Tibial artery (tissue), 4 donors: ENCODE measurements at regions not wholly inside any gene's neighbourhood (a gene's known extent, or its start where the extent isn't known, plus 50 kb on each side); places are given as distances from the start of the nearest gene placed in this dataset.

Experiments
- DNase-seq, 2 donors: peaks; one replicate each; pipeline ENCODE4 v3.0.0-alpha.2; 2019
- H3K27ac ChIP-seq, 2 donors: fragments of 200-600 bp; sonication (generic) in 1 of 2; 1 replicate in 1 of 2; 2 replicates in 1 of 2; pipeline ENCODE4 v1.5.1; 2018 to 2019; ENCODE audit warnings: mild to moderate bottlenecking in 1 of 2
- H3K27me3 ChIP-seq, 2 donors: fragments of 200-600 bp; sonication (generic) in 1 of 2; one replicate each; pipeline versions ENCODE4 v1.5.1 to v1.6.0; 2016 to 2019
- H3K36me3 ChIP-seq, 3 donors: fragments of 200-600 bp; sonication (generic) in 2 of 3; one replicate each; pipeline ENCODE4 v1.5.1; 2016 to 2019; ENCODE audit warnings: mild to moderate bottlenecking in 2 of 3
- H3K4me1 ChIP-seq, 4 donors: fragments of 200-600 bp; sonication (generic) in 2 of 4; 1 replicate in 3 of 4; 2 replicates in 1 of 4; pipeline ENCODE4 v1.5.1; 2016 to 2019
- H3K4me3 ChIP-seq, 2 donors: fragments of 200-600 bp; sonication (generic) in 1 of 2; 1 replicate in 1 of 2; 2 replicates in 1 of 2; pipeline ENCODE4 v1.5.1; 2018 to 2019; ENCODE audit warnings: mild to moderate bottlenecking in 2 of 2
- H3K9me3 ChIP-seq, 3 donors: fragments of 200-600 bp; sonication (generic) in 1 of 3; one replicate each; pipeline ENCODE4 v1.5.1; 2016 to 2019
- CTCF ChIP-seq, 2 experiments: fragments of 200-600 bp in 1 of 2; fragments of 450-650 bp in 1 of 2; IDR thresholded peaks; one replicate each; pipeline ENCODE4 v1.5.1; 2017 to 2019; ENCODE audit warnings: antibody characterized with exemption in 2 of 2, mild to moderate bottlenecking in 1 of 2, moderate library complexity in 1 of 2
- intact Hi-C: fragments of 100-400 bp; cut with DNase I; formaldehyde crosslinking; loops from one replicate; pipeline ENCODE4 v1.15.0; 2023; ENCODE audit warnings: low total_unique reads

GRCh38 chr4:138889216-138889615, 126.4 kb upstream of the NOCT start:
- no peak overlapping the region for H3K27ac ChIP-seq
- DNase-seq, result no peak
- no peak for TF ChIP-seq CTCF (IDR thresholded peaks at IDR 0.05)

GRCh38 chr4:138887741-138888140, 127.8 kb upstream of the NOCT start:
- DNase-seq, result no peak
- intact Hi-C loops, result no loop called here
- Histone ChIP-seq H3K27ac (no peak overlapping the region), H3K4me3 (no peak overlapping the region), H3K36me3 (no peaks in the 10 kb centered on the region), H3K27me3 (no peaks in the 10 kb centered on the region), H3K9me3 (no peaks in the 10 kb centered on the region), H3K4me1 (no peaks in the 10 kb centered on the region)
- TF ChIP-seq CTCF (IDR thresholded peaks at IDR 0.05), result no peak

More at GRCh38 chr4:138889216-138889615, 126.4 kb upstream of the NOCT start:
- Histone ChIP-seq H3K4me1 (no peaks in the 10 kb centered on the region), H3K36me3 (no peaks in the 10 kb centered on the region), H3K4me3 (no peak overlapping the region), H3K27me3 (no peaks in the 10 kb centered on the region), H3K9me3 (no peaks in the 10 kb centered on the region)
- intact Hi-C loops, result no loop called here

- H3K36me3 ChIP-seq, result no peaks in the 10 kb centered on the region
- intact Hi-C loops, result no loop called here
- H3K27ac ChIP-seq, result no peak overlapping the region
- H3K4me1 ChIP-seq, result no peaks in the 10 kb centered on the region
- no peak for TF ChIP-seq CTCF (IDR thresholded peaks at IDR 0.05)
- H3K27me3 ChIP-seq, result no peaks in the 10 kb centered on the region
- H3K9me3 ChIP-seq, result no peaks in the 10 kb centered on the region
- H3K4me3 ChIP-seq, result no peak overlapping the region
- DNase-seq, result no peak
Observed at GRCh38 chr4:138887341-138887740, 128.2 kb upstream of the NOCT start.

- no peak for TF ChIP-seq CTCF (IDR thresholded peaks at IDR 0.05)
- Histone ChIP-seq H3K4me1 (no peaks in the 10 kb centered on the region), H3K9me3 (no peaks in the 10 kb centered on the region), H3K27me3 (no peaks in the 10 kb centered on the region), H3K27ac (no peak overlapping the region), H3K4me3 (no peak overlapping the region), H3K36me3 (no peaks in the 10 kb centered on the region)
- DNase-seq, result no peak
- intact Hi-C loops, result no loop called here
Observed at GRCh38 chr4:138879757-138880156, 135.8 kb upstream of the NOCT start.

- no peak for DNase-seq
- no peak overlapping the region for H3K27ac ChIP-seq
- no peak for TF ChIP-seq CTCF (IDR thresholded peaks at IDR 0.05)
- H3K4me3 ChIP-seq, result no peak overlapping the region
- H3K27me3 ChIP-seq, result no peaks in the 10 kb centered on the region
- no peaks in the 10 kb centered on the region for H3K4me1 ChIP-seq
- no peaks in the 10 kb centered on the region for H3K9me3 ChIP-seq
- H3K36me3 ChIP-seq, result no peaks in the 10 kb centered on the region
- intact Hi-C loops, result no loop called here
Observed at GRCh38 chr4:138875891-138876608, 139.5 kb upstream of the NOCT start.

GRCh38 chr4:138871555-138871875, 144.1 kb upstream of the NOCT start:
- no peaks in the 10 kb centered on the region for H3K4me1 ChIP-seq
- H3K4me3 ChIP-seq, result no peak overlapping the region
- DNase-seq, result no peak
- no peaks in the 10 kb centered on the region for H3K9me3 ChIP-seq
- intact Hi-C loops, result no loop called here
- H3K36me3 ChIP-seq, result no peaks in the 10 kb centered on the region
- H3K27me3 ChIP-seq, result no peaks in the 10 kb centered on the region
- TF ChIP-seq CTCF (IDR thresholded peaks at IDR 0.05), result no peak
- H3K27ac ChIP-seq, result no peak overlapping the region
